OCI-LY1 (cell line): ENCODE measurements at regions not wholly inside any gene's neighbourhood (a gene's known extent, or its start where the extent isn't known, plus 50 kb on each side); places are given as distances from the start of the nearest gene placed in this dataset.

Experiments
- H2AFZ ChIP-seq: fragments of 200-600 bp; sonication (generic), shearing (Covaris generic); 2 replicates; pipeline ENCODE4 v1.6.0; 2014; ENCODE audit warnings: antibody characterized with exemption, mild to moderate bottlenecking, low read length
- H3F3A ChIP-seq: fragments of 200-600 bp; sonication (generic), shearing (Covaris generic); 2 replicates; pipeline ENCODE4 v1.6.0; 2014; ENCODE audit warnings: mild to moderate bottlenecking, antibody characterized with exemption, low read length, moderate library complexity; ENCODE audit not compliant: insufficient read depth
- H3K27ac ChIP-seq: fragments of 200-600 bp; sonication (generic); 2 replicates; pipeline ENCODE4 v1.5.1; 2014; ENCODE audit warnings: low read length, mixed run types, mild to moderate bottlenecking, low read depth; ENCODE audit not compliant: poor library complexity, severe bottlenecking
- H3K27me3 ChIP-seq: fragments of 200-600 bp; sonication (generic); 2 replicates; pipeline ENCODE4 v1.6.0; 2014; ENCODE audit warnings: antibody characterized with exemption, mild to moderate bottlenecking, low read length, moderate library complexity; ENCODE audit not compliant: insufficient read depth
- H3K36me3 ChIP-seq: fragments of 200-600 bp; sonication (generic); 2 replicates; pipeline ENCODE4 v1.6.1; 2014; ENCODE audit warnings: mild to moderate bottlenecking, antibody characterized with exemption, low read length, moderate library complexity, mixed read lengths; ENCODE audit not compliant: insufficient read depth
- H3K4me1 ChIP-seq: fragments of 200-600 bp; sonication (generic); 2 replicates; pipeline ENCODE4 v1.5.1; 2014; ENCODE audit warnings: mild to moderate bottlenecking, low read length, moderate library complexity; ENCODE audit not compliant: insufficient read depth, severe bottlenecking
- H3K4me2 ChIP-seq: fragments of 200-600 bp; sonication (generic), shearing (Covaris generic); 2 replicates; pipeline ENCODE4 v1.6.1; 2014; ENCODE audit warnings: low read length
- H3K4me3 ChIP-seq: fragments of 200-600 bp; sonication (generic); 2 replicates; pipeline ENCODE4 v1.5.1; 2014; ENCODE audit warnings: low read length, low read depth, mild to moderate bottlenecking, mixed read lengths; ENCODE audit not compliant: poor library complexity, severe bottlenecking
- H3K79me2 ChIP-seq: fragments of 200-600 bp; shearing (Covaris generic); 2 replicates; pipeline ENCODE4 v1.6.1; 2016; ENCODE audit warnings: mixed run types, low read length, mixed read lengths; ENCODE audit not compliant: insufficient read depth
- H3K9ac ChIP-seq: fragments of 200-600 bp; sonication (generic), shearing (Covaris generic); 2 replicates; pipeline ENCODE4 v1.6.1; 2014; ENCODE audit warnings: mild to moderate bottlenecking, low read length, mixed read lengths
- H3K9me2 ChIP-seq: fragments of 200-600 bp; sonication (generic), shearing (Covaris generic); 2 replicates; pipeline ENCODE4 v1.6.1; 2014; ENCODE audit warnings: low read depth, mild to moderate bottlenecking, low read length, mixed read lengths
- H3K9me3 ChIP-seq: fragments of 200-600 bp; shearing (Covaris generic); 2 replicates; pipeline ENCODE4 v1.6.1; 2014; ENCODE audit warnings: low read length, mixed read lengths
- H4K20me1 ChIP-seq: fragments of 200-600 bp; sonication (generic), shearing (Covaris generic); 2 replicates; pipeline ENCODE4 v1.6.0; 2016; ENCODE audit warnings: mild to moderate bottlenecking, low read length; ENCODE audit not compliant: insufficient read depth
- EZH2 ChIP-seq: fragments of 200-600 bp; sonication (generic), shearing (Covaris generic); IDR thresholded peaks from 2 replicates; pipeline ENCODE4 v1.8.0; 2017; ENCODE audit warnings: borderline replicate concordance, mixed run types, mild to moderate bottlenecking, antibody characterized with exemption, low read length, moderate library complexity, mixed read lengths
- TF ChIP-seq, protein P1 (sequence below): fragments of 200-600 bp; sonication (generic), shearing (Covaris generic); IDR thresholded peaks from 2 replicates; pipeline ENCODE4 v1.5.1; 2017; ENCODE audit warnings: mild to moderate bottlenecking, antibody characterized with exemption, low read length, moderate library complexity, mixed read lengths

- Histone ChIP-seq H3K27ac (no peak overlapping the region), H3F3A (no peaks in the 10 kb centered on the region), H3K9me3 (no peaks in the 10 kb centered on the region), H3K4me1 (no peaks in the 10 kb centered on the region), H3K36me3 (no peaks in the 10 kb centered on the region), H2AFZ (peak overlapping the region; percentile 25; the same call in 1 of the 2 replicates), H3K27me3 (no peaks in the 10 kb centered on the region), H3K9ac (no peak overlapping the region), H3K4me2 (no peak overlapping the region), H3K9me2 (no peaks in the 10 kb centered on the region), H3K79me2 (no peaks in the 10 kb centered on the region), H4K20me1 (no peaks in the 10 kb centered on the region), H3K4me3 (no peak overlapping the region)
- TF ChIP-seq EZH2, result no peak
- TF ChIP-seq, protein P1, sequence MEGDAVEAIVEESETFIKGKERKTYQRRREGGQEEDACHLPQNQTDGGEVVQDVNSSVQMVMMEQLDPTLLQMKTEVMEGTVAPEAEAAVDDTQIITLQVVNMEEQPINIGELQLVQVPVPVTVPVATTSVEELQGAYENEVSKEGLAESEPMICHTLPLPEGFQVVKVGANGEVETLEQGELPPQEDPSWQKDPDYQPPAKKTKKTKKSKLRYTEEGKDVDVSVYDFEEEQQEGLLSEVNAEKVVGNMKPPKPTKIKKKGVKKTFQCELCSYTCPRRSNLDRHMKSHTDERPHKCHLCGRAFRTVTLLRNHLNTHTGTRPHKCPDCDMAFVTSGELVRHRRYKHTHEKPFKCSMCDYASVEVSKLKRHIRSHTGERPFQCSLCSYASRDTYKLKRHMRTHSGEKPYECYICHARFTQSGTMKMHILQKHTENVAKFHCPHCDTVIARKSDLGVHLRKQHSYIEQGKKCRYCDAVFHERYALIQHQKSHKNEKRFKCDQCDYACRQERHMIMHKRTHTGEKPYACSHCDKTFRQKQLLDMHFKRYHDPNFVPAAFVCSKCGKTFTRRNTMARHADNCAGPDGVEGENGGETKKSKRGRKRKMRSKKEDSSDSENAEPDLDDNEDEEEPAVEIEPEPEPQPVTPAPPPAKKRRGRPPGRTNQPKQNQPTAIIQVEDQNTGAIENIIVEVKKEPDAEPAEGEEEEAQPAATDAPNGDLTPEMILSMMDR, result no peak
Measured at GRCh38 chr4:130468340-130468739, 1372.4 kb downstream of the C4orf33 start.

DNA sequence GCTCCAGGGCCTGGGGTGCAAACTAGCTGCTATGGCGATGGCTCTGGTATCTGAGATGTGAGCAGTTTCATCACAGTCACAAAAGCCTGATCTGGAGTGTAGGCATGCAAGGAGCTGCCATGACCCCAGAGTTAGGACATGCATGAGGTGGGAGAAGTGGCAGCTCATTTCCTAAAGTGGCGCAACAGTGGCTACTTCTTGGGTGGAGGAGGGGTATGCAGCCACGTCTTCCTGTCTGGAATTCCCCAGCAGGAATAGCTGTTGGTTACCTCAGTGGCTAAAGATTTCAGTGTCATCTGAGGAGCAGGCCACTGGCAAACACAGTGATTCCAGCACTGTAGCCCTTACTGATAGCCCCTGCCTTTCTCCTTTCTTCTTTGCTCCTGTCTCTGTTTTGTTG is 1382.5 kb downstream of the C4orf33 start:
- H3K4me2 ChIP-seq, result no peak overlapping the region
- H3K79me2 ChIP-seq, result no peaks in the 10 kb centered on the region
- H3K9me3 ChIP-seq, result peaks cover 12% of the 10 kb centered on the region; the same call in 1 of the 2 replicates
- H4K20me1 ChIP-seq, result no peaks in the 10 kb centered on the region
- no peak overlapping the region for H2AFZ ChIP-seq
- H3K9ac ChIP-seq, result no peak overlapping the region
- H3F3A ChIP-seq, result no peaks in the 10 kb centered on the region
- no peaks in the 10 kb centered on the region for H3K9me2 ChIP-seq
- peaks cover 4% of the 10 kb centered on the region for H3K4me1 ChIP-seq
- TF ChIP-seq, protein P1, result no peak
- TF ChIP-seq EZH2, result no peak
- H3K27ac ChIP-seq, result no peak overlapping the region
- H3K36me3 ChIP-seq, result no peaks in the 10 kb centered on the region
- no peaks in the 10 kb centered on the region for H3K27me3 ChIP-seq
- H3K4me3 ChIP-seq, result no peak overlapping the region

- no peaks in the 10 kb centered on the region for H3K9me2 ChIP-seq
- peaks cover 12% of the 10 kb centered on the region; the same call in 1 of the 2 replicates for H3K9me3 ChIP-seq
- H3K4me1 ChIP-seq, result peaks cover 4% of the 10 kb centered on the region
- H3K79me2 ChIP-seq, result no peaks in the 10 kb centered on the region
- H3F3A ChIP-seq, result no peaks in the 10 kb centered on the region
- H2AFZ ChIP-seq, result no peak overlapping the region
- H3K36me3 ChIP-seq, result no peaks in the 10 kb centered on the region
- H4K20me1 ChIP-seq, result no peaks in the 10 kb centered on the region
- H3K9ac ChIP-seq, result no peak overlapping the region
- H3K27ac ChIP-seq, result no peak overlapping the region
- H3K4me2 ChIP-seq, result no peak overlapping the region
- no peaks in the 10 kb centered on the region for H3K27me3 ChIP-seq
- TF ChIP-seq, protein P1, result no peak
- no peak for TF ChIP-seq EZH2
- no peak overlapping the region for H3K4me3 ChIP-seq
Measured at GRCh38 chr4:130479020-130479419, 1383.1 kb downstream of the C4orf33 start.
